IMR-90 (cell line): ENCODE measurements at regions not wholly inside any gene's neighbourhood (a gene's known extent, or its start where the extent isn't known, plus 50 kb on each side); places are given as distances from the start of the nearest gene placed in this dataset.

ENCODE experiments used
- FOS ChIP-seq: fragments of 150-350 bp; IDR thresholded peaks from 2 replicates; pipeline ENCODE4 v1.6.1; 2016; ENCODE audit warnings: low read depth, low read length
- MAFK ChIP-seq: IDR thresholded peaks from 2 replicates; pipeline ENCODE4 v1.6.1; 2012; ENCODE audit warnings: low read depth, low read length, improper control_type of control experiment
- MAZ ChIP-seq: IDR thresholded peaks from 2 replicates; pipeline ENCODE4 v1.6.1; 2012; ENCODE audit warnings: low read depth, mild to moderate bottlenecking, low read length, improper control_type of control experiment, moderate library complexity, borderline replicate concordance
- RAD21 ChIP-seq: IDR thresholded peaks from 2 replicates; pipeline ENCODE4 v1.6.1; 2012; ENCODE audit warnings: low read length, improper control_type of control experiment
- RCOR1 ChIP-seq: IDR thresholded peaks from 2 replicates; pipeline ENCODE4 v1.6.1; 2012; ENCODE audit warnings: mild to moderate bottlenecking, low read length, improper control_type of control experiment; ENCODE audit not compliant: insufficient replicate concordance
- TF ChIP-seq, protein P1 (sequence below): conservative IDR thresholded peaks from 2 replicates; pipeline ENCODE4 v1.5.1; 2012; ENCODE audit warnings: mild to moderate bottlenecking, low read depth, low read length, improper control_type of control experiment

DNA sequence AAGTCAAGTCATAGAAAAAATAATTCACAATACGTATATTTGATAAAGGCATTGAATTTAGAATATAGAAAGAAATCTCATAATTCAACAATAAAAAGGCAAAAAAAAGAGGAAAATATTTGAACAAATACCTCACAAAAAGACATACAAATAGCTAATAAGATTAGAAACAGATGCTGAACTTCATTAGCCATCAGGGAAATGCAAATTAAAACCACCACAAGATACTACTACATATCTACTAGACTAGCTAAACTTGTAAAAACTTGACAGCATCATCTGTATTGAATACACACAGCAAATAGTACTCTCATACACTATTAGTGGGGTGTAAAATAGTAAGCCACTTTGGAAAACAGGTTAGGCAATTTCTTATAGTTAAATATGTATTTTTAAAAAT lies 128.7 kb upstream of the TLL1 start:
- TF ChIP-seq FOS (no peak), RAD21 (no peak), MAFK (no peak), MAZ (no peak), RCOR1 (no peak)
- TF ChIP-seq, protein P1, sequence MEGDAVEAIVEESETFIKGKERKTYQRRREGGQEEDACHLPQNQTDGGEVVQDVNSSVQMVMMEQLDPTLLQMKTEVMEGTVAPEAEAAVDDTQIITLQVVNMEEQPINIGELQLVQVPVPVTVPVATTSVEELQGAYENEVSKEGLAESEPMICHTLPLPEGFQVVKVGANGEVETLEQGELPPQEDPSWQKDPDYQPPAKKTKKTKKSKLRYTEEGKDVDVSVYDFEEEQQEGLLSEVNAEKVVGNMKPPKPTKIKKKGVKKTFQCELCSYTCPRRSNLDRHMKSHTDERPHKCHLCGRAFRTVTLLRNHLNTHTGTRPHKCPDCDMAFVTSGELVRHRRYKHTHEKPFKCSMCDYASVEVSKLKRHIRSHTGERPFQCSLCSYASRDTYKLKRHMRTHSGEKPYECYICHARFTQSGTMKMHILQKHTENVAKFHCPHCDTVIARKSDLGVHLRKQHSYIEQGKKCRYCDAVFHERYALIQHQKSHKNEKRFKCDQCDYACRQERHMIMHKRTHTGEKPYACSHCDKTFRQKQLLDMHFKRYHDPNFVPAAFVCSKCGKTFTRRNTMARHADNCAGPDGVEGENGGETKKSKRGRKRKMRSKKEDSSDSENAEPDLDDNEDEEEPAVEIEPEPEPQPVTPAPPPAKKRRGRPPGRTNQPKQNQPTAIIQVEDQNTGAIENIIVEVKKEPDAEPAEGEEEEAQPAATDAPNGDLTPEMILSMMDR, result no peak
